ENCODE measurements at regions not wholly inside any gene's neighbourhood (a gene's known extent, or its start where the extent isn't known, plus 50 kb on each side); places are given as distances from the start of the nearest gene placed in this dataset.

GRCh38 chr10:90148116-90148855 lies 446.9 kb downstream of the KIF20B start:
- no peaks in the 10 kb centered on the region for H3K36me3 ChIP-seq (ENCODE audit: insufficient read depth)
- no peaks in the 10 kb centered on the region for H3K4me1 ChIP-seq (ENCODE audit: low read depth, poor library complexity, severe bottlenecking)
- TF ChIP-seq, protein P1, sequence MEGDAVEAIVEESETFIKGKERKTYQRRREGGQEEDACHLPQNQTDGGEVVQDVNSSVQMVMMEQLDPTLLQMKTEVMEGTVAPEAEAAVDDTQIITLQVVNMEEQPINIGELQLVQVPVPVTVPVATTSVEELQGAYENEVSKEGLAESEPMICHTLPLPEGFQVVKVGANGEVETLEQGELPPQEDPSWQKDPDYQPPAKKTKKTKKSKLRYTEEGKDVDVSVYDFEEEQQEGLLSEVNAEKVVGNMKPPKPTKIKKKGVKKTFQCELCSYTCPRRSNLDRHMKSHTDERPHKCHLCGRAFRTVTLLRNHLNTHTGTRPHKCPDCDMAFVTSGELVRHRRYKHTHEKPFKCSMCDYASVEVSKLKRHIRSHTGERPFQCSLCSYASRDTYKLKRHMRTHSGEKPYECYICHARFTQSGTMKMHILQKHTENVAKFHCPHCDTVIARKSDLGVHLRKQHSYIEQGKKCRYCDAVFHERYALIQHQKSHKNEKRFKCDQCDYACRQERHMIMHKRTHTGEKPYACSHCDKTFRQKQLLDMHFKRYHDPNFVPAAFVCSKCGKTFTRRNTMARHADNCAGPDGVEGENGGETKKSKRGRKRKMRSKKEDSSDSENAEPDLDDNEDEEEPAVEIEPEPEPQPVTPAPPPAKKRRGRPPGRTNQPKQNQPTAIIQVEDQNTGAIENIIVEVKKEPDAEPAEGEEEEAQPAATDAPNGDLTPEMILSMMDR (conservative IDR thresholded peaks at IDR 0.05; ENCODE audit: low read depth, low read length) = 0 out of 2 replicates have a peak, but pooled peaks have one; percentile 40
- H3K27me3 ChIP-seq (ENCODE audit: insufficient read depth, low read depth) = no peaks in the 10 kb centered on the region
- H3K27ac ChIP-seq = no peak overlapping the region
- no peak overlapping the region for H3K4me2 ChIP-seq
- no peak overlapping the region for H2AFZ ChIP-seq (ENCODE audit: low read depth)
- H4K20me1 ChIP-seq (ENCODE audit: insufficient read depth) = no peaks in the 10 kb centered on the region
- H3K9ac ChIP-seq = no peak overlapping the region
- no peak overlapping the region for H3K4me3 ChIP-seq (IDR thresholded peaks at IDR 0.05; ENCODE audit: insufficient read depth, low read depth, low read length)
- H3K79me2 ChIP-seq (ENCODE audit: insufficient read depth, low read depth) = no peaks in the 10 kb centered on the region

GRCh38 chr10:90149563-90149962 lies 448.2 kb downstream of the KIF20B start:
- H3K9ac ChIP-seq = no peak overlapping the region
- no peak overlapping the region for H3K27ac ChIP-seq
- H3K4me3 ChIP-seq (IDR thresholded peaks at IDR 0.05; ENCODE audit: insufficient read depth, low read depth, low read length) = no peak overlapping the region
- no peaks in the 10 kb centered on the region for H3K79me2 ChIP-seq (ENCODE audit: insufficient read depth, low read depth)
- H3K4me1 ChIP-seq (ENCODE audit: low read depth, poor library complexity, severe bottlenecking) = no peaks in the 10 kb centered on the region
- H3K36me3 ChIP-seq (ENCODE audit: insufficient read depth) = no peaks in the 10 kb centered on the region
- H2AFZ ChIP-seq (ENCODE audit: low read depth) = no peak overlapping the region
- no peak overlapping the region for H3K4me2 ChIP-seq
- no peaks in the 10 kb centered on the region for H3K27me3 ChIP-seq (ENCODE audit: insufficient read depth, low read depth)
- H4K20me1 ChIP-seq (ENCODE audit: insufficient read depth) = no peaks in the 10 kb centered on the region
- TF ChIP-seq, protein P1 (conservative IDR thresholded peaks at IDR 0.05; ENCODE audit: low read depth, low read length) = no peak

GRCh38 chr10:90162271-90162853 lies 461.0 kb downstream of the KIF20B start:
- Histone ChIP-seq H3K4me2 (no peak overlapping the region), H3K79me2 (ENCODE audit: insufficient read depth, low read depth) (no peaks in the 10 kb centered on the region), H3K27ac (no peak overlapping the region), H3K9ac (no peak overlapping the region), H4K20me1 (ENCODE audit: insufficient read depth) (no peaks in the 10 kb centered on the region), H2AFZ (ENCODE audit: low read depth) (no peak overlapping the region), H3K4me1 (ENCODE audit: low read depth, poor library complexity, severe bottlenecking) (peaks cover 8% of the 10 kb centered on the region), H3K4me3 (IDR thresholded peaks at IDR 0.05; ENCODE audit: insufficient read depth, low read depth, low read length) (no peak overlapping the region), H3K36me3 (ENCODE audit: insufficient read depth) (no peaks in the 10 kb centered on the region), H3K27me3 (ENCODE audit: insufficient read depth, low read depth) (no peaks in the 10 kb centered on the region)
- TF ChIP-seq, protein P1 (conservative IDR thresholded peaks at IDR 0.05; ENCODE audit: low read depth, low read length) = no peak

GRCh38 chr10:90167174-90168064 lies 466.0 kb downstream of the KIF20B start:
- no peak overlapping the region for H3K4me2 ChIP-seq
- H3K9ac ChIP-seq = no peak overlapping the region
- peaks cover 13% of the 10 kb centered on the region for H3K4me1 ChIP-seq (ENCODE audit: low read depth, poor library complexity, severe bottlenecking)
- TF ChIP-seq, protein P1 (conservative IDR thresholded peaks at IDR 0.05; ENCODE audit: low read depth, low read length) = no peak
- no peaks in the 10 kb centered on the region for H3K36me3 ChIP-seq (ENCODE audit: insufficient read depth)
- H3K4me3 ChIP-seq (IDR thresholded peaks at IDR 0.05; ENCODE audit: insufficient read depth, low read depth, low read length) = no peak overlapping the region
- H3K79me2 ChIP-seq (ENCODE audit: insufficient read depth, low read depth) = no peaks in the 10 kb centered on the region
- no peak overlapping the region for H3K27ac ChIP-seq
- H4K20me1 ChIP-seq (ENCODE audit: insufficient read depth) = no peaks in the 10 kb centered on the region
- H3K27me3 ChIP-seq (ENCODE audit: insufficient read depth, low read depth) = no peaks in the 10 kb centered on the region
- H2AFZ ChIP-seq (ENCODE audit: low read depth) = no peak overlapping the region

Data from KMS-11 (cell line).